H1 (cell line): ENCODE measurements at regions not wholly inside any gene's neighbourhood (a gene's known extent, or its start where the extent isn't known, plus 50 kb on each side); places are given as distances from the start of the nearest gene placed in this dataset.

Source experiments
- CTCF ChIA-PET: fragments of 300-600 bp; sonication (Branson Sonifier 250); formaldehyde crosslinking; loops from one replicate; lab custom pipeline; 2021; ENCODE audit not compliant: partially characterized antibody; lab: Charles Lee
- POLR2A ChIA-PET: fragments of 300-600 bp; sonication (Branson Sonifier 250); formaldehyde crosslinking; loops from one replicate; lab custom pipeline; 2021; ENCODE audit warnings: inconsistent platforms; ENCODE audit not compliant: partially characterized antibody; lab: Charles Lee
- DNase-seq, 2 experiments: peaks; one replicate each; pipeline versions ENCODE4 v3.0.0 to v3.0.0-alpha.2; 2010 to 2022; ENCODE audit warnings: low spot score in 2 of 2, low read depth in 1 of 2, mixed read lengths in 1 of 2
- FAIRE-seq: peaks from 2 replicates; lab custom pipeline; 2011; peaks lifted over from hg19 to GRCh38; lab: Jason Lieb, UNC
- H2AFZ ChIP-seq: 2 replicates; pipeline ENCODE4 v1.8.1; 2012; ENCODE audit warnings: low read length, inconsistent platforms
- H2AK5ac ChIP-seq: 2 replicates; pipeline ENCODE4 v1.6.1; 2013; ENCODE audit warnings: low read depth, low read length
- H2BK120ac ChIP-seq: replicated peaks from 2 replicates; pipeline ENCODE3; 2013; ENCODE audit warnings: low read depth, low read length, inconsistent platforms
- H2BK12ac ChIP-seq: 2 replicates; pipeline ENCODE4 v1.6.1; 2013; ENCODE audit warnings: low read depth, low read length
- H2BK15ac ChIP-seq: 2 replicates; pipeline ENCODE4 v1.6.1; 2013; ENCODE audit warnings: low read length
- H2BK20ac ChIP-seq: 2 replicates; pipeline ENCODE4 v1.6.1; 2013; ENCODE audit warnings: low read length
- H2BK5ac ChIP-seq: 2 replicates; pipeline ENCODE4 v1.6.1; 2013; ENCODE audit warnings: low read depth, low read length
- H3K14ac ChIP-seq: 2 replicates; pipeline ENCODE4 v1.6.1; 2013; ENCODE audit warnings: inconsistent platforms; ENCODE audit not compliant: insufficient read length
- H3K18ac ChIP-seq: 2 replicates; pipeline ENCODE4 v1.6.1; 2013; ENCODE audit warnings: low read length; ENCODE audit errors: extremely low read depth
- H3K23ac ChIP-seq: 2 replicates; pipeline ENCODE4 v1.6.1; 2013; ENCODE audit warnings: inconsistent platforms; ENCODE audit not compliant: insufficient read length
- H3K23me2 ChIP-seq: 2 replicates; pipeline ENCODE4 v1.6.1; 2013; ENCODE audit warnings: low read depth, low read length
- H3K27ac ChIP-seq: 2 replicates; pipeline ENCODE4 v1.6.1; 2011; ENCODE audit warnings: low read depth, low read length, inconsistent platforms
- H3K27me3 ChIP-seq, 4 experiments: replicated peaks in 1 of 4; 1 replicate in 1 of 4; 2 replicates in 3 of 4; pipeline versions ENCODE4 v1.6.1 to v1.8.1; 2011 to 2013; ENCODE audit warnings: low read length in 3 of 4, mild to moderate bottlenecking in 3 of 4, inconsistent platforms in 2 of 4, mixed read lengths in 2 of 4, moderate library complexity in 1 of 4; ENCODE audit not compliant: control insufficient read depth in 3 of 4, insufficient read depth in 3 of 4; ENCODE audit errors: extremely low read depth in 1 of 4
- H3K36me3 ChIP-seq, 4 experiments: 2 replicates each; pipeline versions ENCODE4 v1.6.1 to v1.8.1; 2011 to 2013; ENCODE audit warnings: mild to moderate bottlenecking in 4 of 4, low read length in 3 of 4, moderate library complexity in 2 of 4, control low read depth in 1 of 4, inconsistent platforms in 1 of 4; ENCODE audit not compliant: insufficient read depth in 4 of 4, control insufficient read depth in 2 of 4
- H3K4ac ChIP-seq: replicated peaks from 2 replicates; pipeline ENCODE3; 2013; ENCODE audit warnings: low read length, low read depth, mixed read lengths, inconsistent platforms; ENCODE audit not compliant: insufficient read length
- H3K4me1 ChIP-seq, 4 experiments: replicated peaks in 1 of 4; 1 replicate in 1 of 4; 2 replicates in 3 of 4; pipeline versions ENCODE4 v1.6.1 to v1.8.1; 2011 to 2013; ENCODE audit warnings: low read length in 3 of 4, inconsistent platforms in 2 of 4, mixed read lengths in 1 of 4; ENCODE audit not compliant: insufficient read depth in 4 of 4, control insufficient read depth in 3 of 4
- H3K4me2 ChIP-seq, 2 experiments: 2 replicates each; pipeline versions ENCODE4 v1.6.1 to v1.8.1; 2011 to 2013; ENCODE audit warnings: low read depth in 2 of 2, low read length in 2 of 2, control low read depth in 1 of 2, inconsistent platforms in 1 of 2, mild to moderate bottlenecking in 1 of 2; ENCODE audit not compliant: insufficient read depth in 1 of 2
- H3K4me3 ChIP-seq, 4 experiments: fragments of 200-600, 300-600 bp in 1 of 4; sonication (generic), shearing (Covaris generic), sonication (Bioruptor Twin) in 1 of 4; 2 replicates each; pipeline versions ENCODE4 v1.5.1 to v1.8.1; 2011 to 2016; ENCODE audit warnings: low read length in 4 of 4, low read depth in 3 of 4, control low read depth in 2 of 4, inconsistent platforms in 2 of 4, mild to moderate bottlenecking in 2 of 4, mixed read lengths in 1 of 4, moderate library complexity in 1 of 4; ENCODE audit not compliant: insufficient read depth in 2 of 4; ENCODE audit errors: extremely low read depth in 1 of 4
- H3K56ac ChIP-seq: replicated peaks from 2 replicates; pipeline ENCODE3; 2013; ENCODE audit warnings: low read depth, mild to moderate bottlenecking, mixed read lengths, low read length, inconsistent platforms; ENCODE audit not compliant: insufficient read length
- H3K79me1 ChIP-seq: 2 replicates; pipeline ENCODE4 v1.6.1; 2013; ENCODE audit warnings: low read depth, low read length, control low read depth
- H3K79me2 ChIP-seq, 2 experiments: 2 replicates each; pipeline versions ENCODE4 v1.6.1 to v1.8.1; 2012 to 2013; ENCODE audit warnings: low read length in 2 of 2, mild to moderate bottlenecking in 2 of 2, inconsistent platforms in 1 of 2; ENCODE audit not compliant: insufficient read depth in 2 of 2, control insufficient read depth in 1 of 2
- H3K9ac ChIP-seq, 4 experiments: replicated peaks in 1 of 4; 1 replicate in 1 of 4; 2 replicates in 3 of 4; pipeline versions ENCODE4 v1.6.1 to v1.8.1; 2011 to 2013; ENCODE audit warnings: low read depth in 3 of 4, low read length in 3 of 4, control low read depth in 2 of 4, mild to moderate bottlenecking in 2 of 4, moderate library complexity in 2 of 4, inconsistent platforms in 1 of 4; ENCODE audit errors: extremely low read depth in 1 of 4
- H3K9me3 ChIP-seq, 2 experiments: 2 replicates each; pipeline versions ENCODE4 v1.6.1 to v1.8.1; 2012 to 2013; ENCODE audit warnings: mild to moderate bottlenecking in 2 of 2, moderate library complexity in 2 of 2, control low read depth in 1 of 2, inconsistent platforms in 1 of 2, low read depth in 1 of 2, low read length in 1 of 2, mixed read lengths in 1 of 2; ENCODE audit not compliant: insufficient read depth in 2 of 2
- H4K20me1 ChIP-seq, 2 experiments: replicated peaks in 1 of 2; 2 replicates each; pipeline versions ENCODE3 to v1.8.1; 2011 to 2013; ENCODE audit warnings: inconsistent platforms in 2 of 2, low read length in 2 of 2, mild to moderate bottlenecking in 1 of 2; ENCODE audit not compliant: insufficient read depth in 2 of 2, control insufficient read depth in 1 of 2
- H4K5ac ChIP-seq: 2 replicates; pipeline ENCODE4 v1.6.1; 2013; ENCODE audit warnings: low read length, low read depth, mixed read lengths, inconsistent platforms; ENCODE audit not compliant: insufficient read length
- H4K8ac ChIP-seq: 2 replicates; pipeline ENCODE4 v1.8.0; 2013; ENCODE audit warnings: mild to moderate bottlenecking, moderate library complexity, low read length, inconsistent platforms; ENCODE audit not compliant: insufficient read depth; ENCODE audit errors: extremely low read depth
- H4K91ac ChIP-seq: replicated peaks from 2 replicates; pipeline ENCODE3; 2013; ENCODE audit warnings: low read length, mixed read lengths, inconsistent platforms; ENCODE audit not compliant: insufficient read length
- BCL11A ChIP-seq, 2 experiments: IDR thresholded peaks; one replicate each; pipeline ENCODE4 v1.6.1; 2011; ENCODE audit warnings: low read depth in 2 of 2, low read length in 2 of 2, mild to moderate bottlenecking in 2 of 2
- CHD2 ChIP-seq: IDR thresholded peaks from 2 replicates; pipeline ENCODE4 v1.6.1; 2012; ENCODE audit warnings: low read length, improper control_type of control experiment
- CREB1 ChIP-seq: IDR thresholded peaks from 2 replicates; pipeline ENCODE4 v1.6.1; 2012; ENCODE audit warnings: inconsistent platforms
- EP300 ChIP-seq, 2 experiments: IDR thresholded peaks; 1 replicate in 1 of 2; 2 replicates in 1 of 2; pipeline ENCODE4 v1.6.1; 2011 to 2012; ENCODE audit warnings: low read depth in 2 of 2, low read length in 2 of 2, mild to moderate bottlenecking in 2 of 2, borderline replicate concordance in 1 of 2, inconsistent platforms in 1 of 2, moderate library complexity in 1 of 2
- HDAC2 ChIP-seq, 2 experiments: fragments of 300-600 bp in 1 of 2; sonication (generic) in 1 of 2; IDR thresholded peaks; 2 replicates each; pipeline ENCODE4 v1.6.1; 2011 to 2012; ENCODE audit warnings: low read depth in 2 of 2, low read length in 2 of 2, mild to moderate bottlenecking in 2 of 2, moderate library complexity in 2 of 2, borderline replicate concordance in 1 of 2, inconsistent platforms in 1 of 2
- SP2 ChIP-seq: IDR thresholded peaks from 2 replicates; pipeline ENCODE4 v1.6.1; 2012; ENCODE audit warnings: mild to moderate bottlenecking, low read length, inconsistent platforms
- WGBS, 2 experiments: shearing (Covaris generic) in 1 of 2; methylation state at CpG; one replicate each; pipeline versions ENCODE4 v1.1.6 to v1.1.7; 2013 to 2015; ENCODE audit warnings: low lambda C conversion rate in 2 of 2, mixed read lengths in 2 of 2, inconsistent platforms in 1 of 2, low coverage in 1 of 2, missing lambda C conversion rate in 1 of 2; ENCODE audit not compliant: insufficient replicate concordance in 2 of 2, insufficient coverage in 1 of 2, insufficient read length in 1 of 2; ENCODE audit errors: extremely low coverage in 1 of 2, missing lambda C conversion rate in 1 of 2; 5-methylcytosine and 5-hydroxymethylcytosine counted together
- TF ChIP-seq, protein P1 (sequence below): IDR thresholded peaks from 2 replicates; pipeline ENCODE4 v1.6.1; 2012; ENCODE audit warnings: inconsistent platforms
- TF ChIP-seq, protein P2 (sequence below): IDR thresholded peaks from 2 replicates; pipeline ENCODE4 v1.6.1; 2012; ENCODE audit warnings: low read length, inconsistent platforms
- TF ChIP-seq, protein P3 (sequence below), 3 experiments: IDR thresholded peaks; 1 replicate in 2 of 3; 2 replicates in 1 of 3; pipeline versions ENCODE4 v1.5.1 to v1.6.1; 2011; ENCODE audit warnings: low read length in 3 of 3, mild to moderate bottlenecking in 3 of 3, inconsistent platforms in 2 of 3, low read depth in 1 of 3, moderate library complexity in 1 of 3; ENCODE audit not compliant: insufficient read depth in 1 of 3; ENCODE audit errors: control extremely low read depth in 1 of 3

DNA sequence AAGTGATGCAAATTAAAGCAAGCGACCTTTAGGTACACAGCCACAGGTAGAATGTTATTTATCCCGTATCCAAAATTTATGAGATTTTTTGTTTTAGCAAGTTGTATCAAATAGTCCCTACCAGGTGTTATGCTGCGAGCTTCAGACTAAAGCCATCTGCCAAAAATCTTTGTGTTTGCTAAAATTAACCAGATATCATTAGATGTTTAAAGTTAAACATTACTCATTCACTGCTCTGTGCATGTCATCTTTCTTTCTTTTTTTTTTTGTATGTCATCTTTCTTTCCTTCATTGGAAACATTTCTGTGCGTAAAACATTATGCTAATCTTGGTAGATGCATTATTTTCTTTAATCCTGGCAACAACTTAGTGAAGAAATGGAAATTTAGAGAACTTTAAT is 173.1 kb downstream of the FHIP1A start:
- WGBS, 2 experiments, result 88% methylated on average over 4 of the region's 4 CpGs; no CpG with 5 or more reads in 1 of the 2 experiments
- Histone ChIP-seq H2BK20ac (no peak overlapping the region), H3K79me2 (peaks cover 0 to 33% of the 10 kb centered on the region in 2 experiments; a peak in 3 of 4 replicates), H2BK15ac (no peak overlapping the region), H2AK5ac (no peak overlapping the region), H4K5ac (no peak overlapping the region), H3K4me2 (no peak overlapping the region), H3K4me1 (no peaks in the 10 kb centered on the region), H3K79me1 (peaks cover 3% of the 10 kb centered on the region; the same call in 1 of the 2 replicates), H3K4ac (no peak overlapping the region), H3K18ac (no peak overlapping the region), H4K91ac (no peak overlapping the region), H3K4me3 (no peak overlapping the region), H4K20me1 (no peaks in the 10 kb centered on the region), H4K8ac (no peak overlapping the region), H2AFZ (no peak overlapping the region), H3K14ac (no peak overlapping the region), H3K9ac (no peak overlapping the region), H3K56ac (no peak overlapping the region), H3K23ac (no peak overlapping the region), H2BK120ac (no peak overlapping the region), H3K23me2 (no peaks in the 10 kb centered on the region), H2BK12ac (no peak overlapping the region), H3K27ac (no peak overlapping the region), H2BK5ac (no peak overlapping the region), H3K27me3 (no peaks in the 10 kb centered on the region), H3K36me3 (peaks cover 0 to 12% (median 3%) of the 10 kb centered on the region in 4 experiments; a peak in 4 of 8 replicates), H3K9me3 (no peaks in the 10 kb centered on the region)
- DNase-seq (no peak), FAIRE-seq (no peak)
- ChIA-PET CTCF (interaction anchor here (1.0 to 1.1 kb wide), 2 partner anchors 9 to 11 kb away, joined by 3 read pairs; no protein-coding TSS in a partner anchor), POLR2A (no interaction called here)
- TF ChIP-seq SP2, result no peak
- TF ChIP-seq EP300 (IDR thresholded peaks at IDR 0.05; ENCODE audit: borderline replicate concordance in 1 of 2, low read depth in 2 of 2, low read length in 2 of 2), result no peak
- TF ChIP-seq CHD2, result no peak
- TF ChIP-seq, protein P1, sequence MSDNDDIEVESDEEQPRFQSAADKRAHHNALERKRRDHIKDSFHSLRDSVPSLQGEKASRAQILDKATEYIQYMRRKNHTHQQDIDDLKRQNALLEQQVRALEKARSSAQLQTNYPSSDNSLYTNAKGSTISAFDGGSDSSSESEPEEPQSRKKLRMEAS, result no peak
- TF ChIP-seq, protein P2, sequence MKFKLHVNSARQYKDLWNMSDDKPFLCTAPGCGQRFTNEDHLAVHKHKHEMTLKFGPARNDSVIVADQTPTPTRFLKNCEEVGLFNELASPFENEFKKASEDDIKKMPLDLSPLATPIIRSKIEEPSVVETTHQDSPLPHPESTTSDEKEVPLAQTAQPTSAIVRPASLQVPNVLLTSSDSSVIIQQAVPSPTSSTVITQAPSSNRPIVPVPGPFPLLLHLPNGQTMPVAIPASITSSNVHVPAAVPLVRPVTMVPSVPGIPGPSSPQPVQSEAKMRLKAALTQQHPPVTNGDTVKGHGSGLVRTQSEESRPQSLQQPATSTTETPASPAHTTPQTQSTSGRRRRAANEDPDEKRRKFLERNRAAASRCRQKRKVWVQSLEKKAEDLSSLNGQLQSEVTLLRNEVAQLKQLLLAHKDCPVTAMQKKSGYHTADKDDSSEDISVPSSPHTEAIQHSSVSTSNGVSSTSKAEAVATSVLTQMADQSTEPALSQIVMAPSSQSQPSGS, result no peak
- TF ChIP-seq CREB1, result no peak
- no peak for TF ChIP-seq HDAC2 (IDR thresholded peaks at IDR 0.05; ENCODE audit: borderline replicate concordance in 1 of 2, low read depth in 2 of 2, low read length in 2 of 2)
- TF ChIP-seq BCL11A (IDR thresholded peaks at IDR 0.05; ENCODE audit: low read depth in 2 of 2, low read length in 2 of 2), result no peak
- TF ChIP-seq, protein P3, sequence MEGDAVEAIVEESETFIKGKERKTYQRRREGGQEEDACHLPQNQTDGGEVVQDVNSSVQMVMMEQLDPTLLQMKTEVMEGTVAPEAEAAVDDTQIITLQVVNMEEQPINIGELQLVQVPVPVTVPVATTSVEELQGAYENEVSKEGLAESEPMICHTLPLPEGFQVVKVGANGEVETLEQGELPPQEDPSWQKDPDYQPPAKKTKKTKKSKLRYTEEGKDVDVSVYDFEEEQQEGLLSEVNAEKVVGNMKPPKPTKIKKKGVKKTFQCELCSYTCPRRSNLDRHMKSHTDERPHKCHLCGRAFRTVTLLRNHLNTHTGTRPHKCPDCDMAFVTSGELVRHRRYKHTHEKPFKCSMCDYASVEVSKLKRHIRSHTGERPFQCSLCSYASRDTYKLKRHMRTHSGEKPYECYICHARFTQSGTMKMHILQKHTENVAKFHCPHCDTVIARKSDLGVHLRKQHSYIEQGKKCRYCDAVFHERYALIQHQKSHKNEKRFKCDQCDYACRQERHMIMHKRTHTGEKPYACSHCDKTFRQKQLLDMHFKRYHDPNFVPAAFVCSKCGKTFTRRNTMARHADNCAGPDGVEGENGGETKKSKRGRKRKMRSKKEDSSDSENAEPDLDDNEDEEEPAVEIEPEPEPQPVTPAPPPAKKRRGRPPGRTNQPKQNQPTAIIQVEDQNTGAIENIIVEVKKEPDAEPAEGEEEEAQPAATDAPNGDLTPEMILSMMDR (IDR thresholded peaks at IDR 0.05; ENCODE audit: control extremely low read depth in 1 of 3, insufficient read depth in 1 of 3, low read depth in 1 of 3, low read length in 3 of 3), result no peak
